Transverse colon (tissue), 4 donors: ENCODE measurements at regions not wholly inside any gene's neighbourhood (a gene's known extent, or its start where the extent isn't known, plus 50 kb on each side); places are given as distances from the start of the nearest gene placed in this dataset.

Experiments used
- DNase-seq: peaks from one replicate; pipeline ENCODE4 v3.0.0-alpha.2; 2019
- H3K27ac ChIP-seq, 4 donors: fragments of 200-600 bp; sonication (generic); 2 replicates each; pipeline ENCODE4 v1.5.1; 2016 to 2018; ENCODE audit warnings: inconsistent platforms in 4 of 4
- H3K27me3 ChIP-seq: fragments of 200-600 bp; sonication (generic); 2 replicates; pipeline ENCODE4 v1.5.1; 2017; ENCODE audit warnings: inconsistent platforms
- H3K36me3 ChIP-seq, 4 donors: fragments of 200-600 bp; sonication (generic); 2 replicates each; pipeline ENCODE4 v1.5.1; 2017 to 2019; ENCODE audit warnings: inconsistent platforms in 4 of 4
- H3K4me1 ChIP-seq, 4 donors: fragments of 200-600 bp; sonication (generic); 2 replicates each; pipeline ENCODE4 v1.5.1; 2017 to 2020; ENCODE audit warnings: inconsistent platforms in 4 of 4
- H3K4me3 ChIP-seq, 4 donors: fragments of 200-600 bp; sonication (generic); 1 replicate in 1 of 4; 2 replicates in 3 of 4; pipeline versions ENCODE4 v1.5.1 to v1.6.1; 2017 to 2019; ENCODE audit warnings: inconsistent platforms in 4 of 4
- H3K9me3 ChIP-seq, 2 donors: fragments of 200-600 bp; sonication (generic); 2 replicates each; pipeline ENCODE4 v1.5.1; 2017 to 2019; ENCODE audit warnings: inconsistent platforms in 2 of 2
- EP300 ChIP-seq: sonication (generic); formaldehyde crosslinking; IDR thresholded peaks from one replicate; pipeline ENCODE4 v1.6.1; 2017; ENCODE audit warnings: antibody characterized with exemption, low read depth
- POLR2A ChIP-seq: fragments of 450-650 bp; IDR thresholded peaks from one replicate; pipeline ENCODE4 v1.6.1; 2016; ENCODE audit warnings: antibody characterized with exemption, mild to moderate bottlenecking, moderate library complexity
- POLR2AphosphoS5 ChIP-seq, 3 donors: sonication (generic); formaldehyde crosslinking; IDR thresholded peaks; one replicate each; pipeline ENCODE4 v1.6.1; 2016; ENCODE audit warnings: antibody characterized with exemption in 3 of 3
- WGBS, 2 donors: methylation state at CpG; one replicate each; pipeline ENCODE4 v1.1.5; 2018; ENCODE audit warnings: low coverage in 1 of 2; 5-methylcytosine and 5-hydroxymethylcytosine counted together
- in situ Hi-C, 4 donors: fragments of 200-750 bp; cut with MboI; loops; one replicate each; pipeline versions ENCODE4 v1.15.0 to v1.15.1; 2017; ENCODE audit warnings: low sequenced_read_pairs in 3 of 4, low pct_ligation_motif_present in 1 of 4, low pct_unique_long_range_greater_than_20kb in 1 of 4
- intact Hi-C: fragments of 100-400 bp; cut with DNase I; formaldehyde crosslinking; loops from one replicate; pipeline ENCODE4 v1.15.1; 2023; ENCODE audit warnings: low total_unique reads
- TF ChIP-seq, protein P1 (sequence below), 5 experiments: fragments of 200-600 bp in 3 of 5; fragments of 450-650 bp in 2 of 5; sonication (generic) in 3 of 5; IDR thresholded peaks; 1 replicate in 2 of 5; 2 replicates in 3 of 5; pipeline ENCODE4 v1.5.1; 2016 to 2017; ENCODE audit warnings: antibody characterized with exemption in 5 of 5, inconsistent platforms in 3 of 5, mild to moderate bottlenecking in 2 of 5, moderate library complexity in 1 of 5

DNA sequence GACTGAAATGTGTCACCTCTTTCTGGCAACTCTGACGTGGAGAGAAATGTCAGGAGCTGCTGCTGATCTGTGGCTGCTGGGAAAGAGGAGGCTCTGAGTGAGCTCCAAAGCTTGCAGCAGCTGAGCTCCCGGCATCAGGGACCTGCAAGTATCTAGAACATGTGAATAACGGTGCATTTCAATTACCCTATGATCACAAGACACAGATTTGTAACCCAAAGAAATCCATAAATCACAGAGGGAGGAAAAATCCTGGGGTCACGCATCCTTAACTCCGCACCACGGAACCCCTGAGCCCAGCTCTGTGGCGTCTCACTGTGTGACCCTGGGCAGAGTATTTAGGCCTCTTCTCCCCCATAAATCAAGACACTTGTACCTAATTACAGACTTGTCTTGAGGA lies 139.8 kb downstream of the IRX2 start:
- Histone ChIP-seq H3K36me3 (no peaks in the 10 kb centered on the region), H3K4me1 (no peaks in the 10 kb centered on the region), H3K27ac (no peak overlapping the region), H3K27me3 (no peaks in the 10 kb centered on the region), H3K4me3 (no peak overlapping the region), H3K9me3 (no peaks in the 10 kb centered on the region)
- no peak for DNase-seq
- in situ Hi-C loops = no loop called here
- WGBS, 2 donors = 58 to 73% methylated on average over 2 to 7 of the region's 7 CpGs
- intact Hi-C loops = no loop called here
- TF ChIP-seq EP300 = no peak

DNA sequence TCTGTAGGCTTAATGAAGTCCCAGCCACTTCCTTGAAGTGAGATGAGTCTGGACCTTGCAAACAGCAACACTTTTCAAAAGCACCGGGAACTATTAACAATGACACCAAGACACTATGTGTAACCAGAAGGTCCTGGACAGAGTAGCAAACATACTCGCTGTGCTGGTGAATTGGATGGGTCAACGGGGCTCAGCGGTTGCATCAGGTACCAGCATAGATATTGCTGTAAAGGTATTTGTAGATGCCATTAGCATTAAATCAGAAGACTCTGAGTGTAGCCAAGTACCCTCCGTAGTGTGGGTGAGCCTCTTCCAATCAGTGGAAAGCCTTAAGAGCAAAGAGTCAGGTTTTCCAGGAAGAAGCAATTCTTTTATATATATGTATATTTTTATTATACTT lies 140.5 kb downstream of the IRX2 start:
- 91 to 100% methylated on average over 1 to 5 of the region's 5 CpGs for WGBS, 2 donors

DNA sequence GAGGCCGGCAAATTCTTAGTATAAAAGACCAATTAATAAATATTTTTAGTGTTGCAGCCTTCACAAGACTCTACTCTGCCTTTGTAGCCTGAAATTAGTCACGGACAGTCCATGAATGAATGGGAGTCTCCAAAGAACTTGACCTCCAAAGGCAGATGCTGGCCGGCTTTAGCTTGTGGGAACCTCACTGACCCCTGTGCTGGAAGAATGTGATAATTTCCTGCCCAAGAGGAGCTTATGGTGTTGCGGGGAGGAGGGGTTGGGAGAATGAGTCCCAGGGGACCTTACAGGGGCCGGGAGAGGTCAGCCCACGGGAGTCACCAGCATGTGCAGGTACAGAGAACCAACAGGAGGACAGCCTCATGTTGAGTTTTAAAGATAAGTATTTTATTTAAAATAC lies 143.1 kb downstream of the IRX2 start:
- H3K36me3 ChIP-seq = no peaks in the 10 kb centered on the region
- 62 to 68% methylated on average over 3 to 6 of the region's 6 CpGs for WGBS, 2 donors
- H3K27ac ChIP-seq = no peak overlapping the region
- no peak for DNase-seq
- H3K9me3 ChIP-seq = no peaks in the 10 kb centered on the region
- in situ Hi-C loops = no loop called here
- intact Hi-C loops = no loop called here
- H3K4me1 ChIP-seq = no peaks in the 10 kb centered on the region
- H3K27me3 ChIP-seq = no peaks in the 10 kb centered on the region
- TF ChIP-seq, protein P1, sequence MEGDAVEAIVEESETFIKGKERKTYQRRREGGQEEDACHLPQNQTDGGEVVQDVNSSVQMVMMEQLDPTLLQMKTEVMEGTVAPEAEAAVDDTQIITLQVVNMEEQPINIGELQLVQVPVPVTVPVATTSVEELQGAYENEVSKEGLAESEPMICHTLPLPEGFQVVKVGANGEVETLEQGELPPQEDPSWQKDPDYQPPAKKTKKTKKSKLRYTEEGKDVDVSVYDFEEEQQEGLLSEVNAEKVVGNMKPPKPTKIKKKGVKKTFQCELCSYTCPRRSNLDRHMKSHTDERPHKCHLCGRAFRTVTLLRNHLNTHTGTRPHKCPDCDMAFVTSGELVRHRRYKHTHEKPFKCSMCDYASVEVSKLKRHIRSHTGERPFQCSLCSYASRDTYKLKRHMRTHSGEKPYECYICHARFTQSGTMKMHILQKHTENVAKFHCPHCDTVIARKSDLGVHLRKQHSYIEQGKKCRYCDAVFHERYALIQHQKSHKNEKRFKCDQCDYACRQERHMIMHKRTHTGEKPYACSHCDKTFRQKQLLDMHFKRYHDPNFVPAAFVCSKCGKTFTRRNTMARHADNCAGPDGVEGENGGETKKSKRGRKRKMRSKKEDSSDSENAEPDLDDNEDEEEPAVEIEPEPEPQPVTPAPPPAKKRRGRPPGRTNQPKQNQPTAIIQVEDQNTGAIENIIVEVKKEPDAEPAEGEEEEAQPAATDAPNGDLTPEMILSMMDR (IDR thresholded peaks at IDR 0.05) = no peak
- TF ChIP-seq POLR2A = no peak
- no peak overlapping the region for H3K4me3 ChIP-seq

More for the DNA sequence above, 140.5 kb downstream of the IRX2 start:
- TF ChIP-seq, protein P1 (IDR thresholded peaks at IDR 0.05) = no peak
- TF ChIP-seq POLR2AphosphoS5 (IDR thresholded peaks at IDR 0.05) (no peak), EP300 (no peak), POLR2A (no peak)
- in situ Hi-C loops = no loop called here
- no peaks in the 10 kb centered on the region for H3K4me1 ChIP-seq
- no peaks in the 10 kb centered on the region for H3K9me3 ChIP-seq
- DNase-seq = no peak
- H3K27ac ChIP-seq = no peak overlapping the region
- H3K27me3 ChIP-seq = no peaks in the 10 kb centered on the region
- intact Hi-C loops = no loop called here
- H3K36me3 ChIP-seq = no peaks in the 10 kb centered on the region
- no peak overlapping the region for H3K4me3 ChIP-seq

DNA sequence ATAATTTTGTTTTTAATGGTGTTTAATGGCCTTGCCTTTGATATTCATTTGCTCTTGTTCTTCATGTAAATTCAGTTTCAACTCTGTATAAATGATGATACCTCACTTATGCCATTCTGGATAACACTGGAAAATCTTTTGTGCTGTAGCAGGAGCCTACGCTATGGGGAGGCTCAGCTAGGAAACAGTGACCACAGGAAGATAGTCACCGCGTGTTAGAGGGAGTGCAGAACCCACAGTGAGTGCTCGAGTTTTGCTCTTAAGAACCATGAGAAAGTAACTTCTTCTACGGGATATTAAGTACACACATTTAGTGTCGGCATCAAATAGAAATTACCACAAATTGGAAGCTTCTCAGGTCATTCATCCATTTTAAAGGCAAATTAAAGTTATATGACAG lies 143.9 kb downstream of the IRX2 start:
- intact Hi-C loops (no loop called here), in situ Hi-C loops (no loop called here)
- TF ChIP-seq POLR2A (no peak), POLR2AphosphoS5 (IDR thresholded peaks at IDR 0.05) (no peak), EP300 (no peak)
- TF ChIP-seq, protein P1 (IDR thresholded peaks at IDR 0.05) = no peak
- Histone ChIP-seq H3K27ac (no peak overlapping the region), H3K4me3 (no peak overlapping the region), H3K36me3 (no peaks in the 10 kb centered on the region), H3K4me1 (no peaks in the 10 kb centered on the region), H3K9me3 (no peaks in the 10 kb centered on the region), H3K27me3 (no peaks in the 10 kb centered on the region)
- 51 to 61% methylated on average over 5 to 6 of the region's 6 CpGs for WGBS, 2 donors
- DNase-seq = no peak

DNA sequence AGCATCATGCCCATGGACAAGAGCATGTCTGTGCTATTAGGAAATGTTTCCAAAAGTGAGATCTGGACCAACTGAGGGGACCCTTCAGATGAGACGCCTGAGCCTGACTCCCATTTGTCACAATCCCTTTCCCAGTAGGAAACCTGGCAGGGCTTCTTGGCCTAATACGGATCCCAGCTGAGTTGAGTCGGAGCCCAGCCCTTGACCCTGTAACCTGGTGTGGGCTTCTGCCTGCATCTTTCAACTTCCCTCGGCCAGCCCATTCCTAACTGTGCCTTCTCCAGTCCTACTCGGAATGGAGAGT lies 148.3 kb downstream of the IRX2 start:
- TF ChIP-seq, protein P1 (IDR thresholded peaks at IDR 0.05) = no peak
- TF ChIP-seq EP300 (no peak), POLR2AphosphoS5 (IDR thresholded peaks at IDR 0.05) (no peak), POLR2A (no peak)
- H3K9me3 ChIP-seq = no peaks in the 10 kb centered on the region
- H3K27me3 ChIP-seq = no peaks in the 10 kb centered on the region
- no peaks in the 10 kb centered on the region for H3K4me1 ChIP-seq
- H3K36me3 ChIP-seq = no peaks in the 10 kb centered on the region
- WGBS, 2 donors = 40 to 58% methylated on average over 1 to 5 of the region's 5 CpGs
- intact Hi-C loops = no loop called here
- no peak for DNase-seq
- H3K4me3 ChIP-seq = no peak overlapping the region
- in situ Hi-C loops = no loop called here
- H3K27ac ChIP-seq = no peak overlapping the region
